ENCODE measurements at regions not wholly inside any gene's neighbourhood (a gene's known extent, or its start where the extent isn't known, plus 50 kb on each side); places are given as distances from the start of the nearest gene placed in this dataset.

- no peak overlapping the region for H3K4me3 ChIP-seq (ENCODE audit: low read length)
- H3K36me3 ChIP-seq (ENCODE audit: insufficient read depth, low read length) = no peaks in the 10 kb centered on the region
- no peak overlapping the region for H3K27ac ChIP-seq (ENCODE audit: low read depth in 1 of 2, low read length in 2 of 2)
- H3K4me1 Mint-ChIP-seq (ENCODE audit: low read depth) = no peaks in the 10 kb centered on the region
- CTCF ChIA-PET = no interaction called here
- no peak for DNase-seq
- peaks cover 3 to 7% of the 10 kb centered on the region in 2 experiments for H3K27me3 ChIP-seq (ENCODE audit: control insufficient read depth in 1 of 2, insufficient read depth in 2 of 2, low read length in 2 of 2)
- H3K9me3 ChIP-seq (ENCODE audit: control insufficient read depth in 1 of 2, insufficient read depth in 1 of 2, low read length in 2 of 2) = no peaks in the 10 kb centered on the region
- peaks cover 42% of the 10 kb centered on the region for H3K27me3 Mint-ChIP-seq
- H3K4me3 Mint-ChIP-seq = no peak overlapping the region
- no peak for ATAC-seq (ENCODE audit: poor library complexity)
- H3K4me1 ChIP-seq (ENCODE audit: insufficient read depth, low read length) = no peaks in the 10 kb centered on the region
- no peak for TF ChIP-seq CTCF (IDR thresholded peaks at IDR 0.05)
- POLR2A ChIA-PET = no interaction called here
- H3K9me3 Mint-ChIP-seq = no peaks in the 10 kb centered on the region
- intact Hi-C loops (cut with DNase I, micrococcal nuclease) = no loop called here
- H3K27ac Mint-ChIP-seq = no peak overlapping the region
- no peaks in the 10 kb centered on the region for H3K36me3 Mint-ChIP-seq (ENCODE audit: low read depth)
These were observed 170.3 kb upstream of the KCNG1 start for GRCh38 chr20:51193066-51193772.

DNA sequence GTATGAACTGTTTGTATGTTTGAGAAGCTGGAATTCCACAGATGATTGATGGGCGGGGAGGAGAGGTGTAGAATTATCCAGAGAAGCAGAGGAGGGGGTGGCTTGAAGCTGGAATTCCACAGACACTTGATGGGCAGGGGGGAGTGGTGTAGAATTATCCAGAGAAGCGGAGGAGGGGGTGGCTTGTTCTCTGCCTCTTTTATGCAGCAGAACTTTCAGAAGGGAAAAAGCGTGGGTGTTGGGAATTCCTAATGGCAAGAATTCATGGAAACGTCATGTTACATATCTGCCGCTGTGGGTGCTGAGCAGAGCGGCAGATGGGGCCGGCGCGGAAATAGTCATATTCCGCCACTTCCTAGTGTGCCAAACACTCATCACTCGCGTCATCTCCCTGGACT lies 167.9 kb upstream of the KCNG1 start:
- no peaks in the 10 kb centered on the region for H3K9me3 Mint-ChIP-seq

DNA sequence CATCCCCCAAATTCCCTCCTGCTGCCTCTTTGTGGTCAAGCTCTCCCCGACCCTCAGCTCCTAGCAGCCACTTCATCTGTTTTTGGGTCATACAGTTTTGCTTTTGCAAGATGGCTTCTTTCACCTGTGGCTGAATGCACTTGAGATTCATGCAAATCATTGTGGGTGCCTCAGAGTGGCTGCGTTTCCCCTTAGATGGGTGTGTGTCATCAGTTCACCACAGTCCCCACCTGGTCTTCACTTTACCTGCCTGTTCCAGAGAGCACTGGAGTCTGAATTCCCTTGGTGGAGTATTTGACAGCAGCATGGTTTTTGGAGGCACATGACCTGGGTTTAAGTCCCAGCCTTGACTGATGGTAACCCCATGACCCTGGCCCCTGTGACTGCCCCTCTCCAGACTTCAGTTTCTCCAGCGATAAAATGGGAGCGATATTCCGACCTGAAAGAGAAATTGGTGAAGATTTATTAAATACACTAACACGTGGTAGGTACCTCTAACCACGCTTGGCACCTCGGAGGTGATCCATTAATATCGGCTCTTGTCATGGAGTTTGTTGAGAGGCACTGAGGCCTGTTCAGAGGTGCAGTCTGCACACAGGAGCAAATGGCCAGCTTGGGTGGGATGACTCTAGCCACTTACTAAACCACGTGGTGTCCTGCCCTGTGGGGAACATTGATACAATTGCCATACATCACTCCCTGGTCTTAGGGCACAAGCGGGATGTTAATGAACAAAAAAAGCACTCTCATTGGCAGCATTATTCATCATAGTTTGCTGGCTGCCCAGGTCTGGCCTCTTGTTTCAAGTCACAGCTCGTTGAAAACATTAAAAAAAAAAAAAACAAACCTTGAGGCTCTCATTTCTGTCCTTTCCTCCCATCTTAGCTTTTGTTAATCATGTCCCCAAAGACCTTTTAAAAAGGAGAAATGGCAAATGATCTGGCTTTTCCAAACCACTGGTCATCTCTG lies 167.2 kb upstream of the KCNG1 start:
- no peaks in the 10 kb centered on the region for H3K27me3 ChIP-seq (ENCODE audit: control insufficient read depth in 1 of 2, insufficient read depth in 2 of 2, low read length in 2 of 2)
- peaks cover 51% of the 10 kb centered on the region for H3K27me3 Mint-ChIP-seq
- H3K27ac Mint-ChIP-seq = no peak overlapping the region
- H3K4me1 Mint-ChIP-seq (ENCODE audit: low read depth) = no peaks in the 10 kb centered on the region
- CTCF ChIA-PET = no interaction called here
- no peak overlapping the region for H3K27ac ChIP-seq (ENCODE audit: low read depth in 1 of 2, low read length in 2 of 2)
- ATAC-seq (ENCODE audit: poor library complexity) (no peak), DNase-seq (no peak)
- no peaks in the 10 kb centered on the region for H3K4me1 ChIP-seq (ENCODE audit: insufficient read depth, low read length)
- POLR2A ChIA-PET = no interaction called here
- intact Hi-C loops (cut with DNase I, micrococcal nuclease) = no loop called here
- no peaks in the 10 kb centered on the region for H3K9me3 ChIP-seq (ENCODE audit: control insufficient read depth in 1 of 2, insufficient read depth in 1 of 2, low read length in 2 of 2)
- no peaks in the 10 kb centered on the region for H3K36me3 Mint-ChIP-seq (ENCODE audit: low read depth)
- no peaks in the 10 kb centered on the region for H3K36me3 ChIP-seq (ENCODE audit: insufficient read depth, low read length)
- TF ChIP-seq CTCF (IDR thresholded peaks at IDR 0.05) = no peak
- no peak overlapping the region for H3K4me3 ChIP-seq (ENCODE audit: low read length)
- H3K4me3 Mint-ChIP-seq = no peak overlapping the region
- H3K9me3 Mint-ChIP-seq = no peaks in the 10 kb centered on the region

More for the DNA sequence above, 167.9 kb upstream of the KCNG1 start:
- Histone ChIP-seq H3K4me1 (ENCODE audit: insufficient read depth, low read length) (no peaks in the 10 kb centered on the region), H3K4me3 (ENCODE audit: low read length) (no peak overlapping the region), H3K27me3 (ENCODE audit: control insufficient read depth in 1 of 2, insufficient read depth in 2 of 2, low read length in 2 of 2) (peaks cover 0 to 3% of the 10 kb centered on the region in 2 experiments), H3K27ac (ENCODE audit: low read depth in 1 of 2, low read length in 2 of 2) (no peak overlapping the region), H3K9me3 (ENCODE audit: control insufficient read depth in 1 of 2, insufficient read depth in 1 of 2, low read length in 2 of 2) (no peaks in the 10 kb centered on the region), H3K36me3 (ENCODE audit: insufficient read depth, low read length) (no peaks in the 10 kb centered on the region)
- Mint-ChIP-seq H3K36me3 (ENCODE audit: low read depth) (no peaks in the 10 kb centered on the region), H3K4me1 (ENCODE audit: low read depth) (no peaks in the 10 kb centered on the region), H3K4me3 (no peak overlapping the region), H3K27me3 (peaks cover 50% of the 10 kb centered on the region), H3K27ac (no peak overlapping the region)
- ChIA-PET CTCF (no interaction called here), POLR2A (no interaction called here)
- no peak for DNase-seq
- TF ChIP-seq CTCF (IDR thresholded peaks at IDR 0.05) = no peak
- intact Hi-C loops (cut with DNase I, micrococcal nuclease) = no loop called here
- no peak for ATAC-seq (ENCODE audit: poor library complexity)
